MM.1S (cell line): ENCODE measurements at regions not wholly inside any gene's neighbourhood (a gene's known extent, or its start where the extent isn't known, plus 50 kb on each side); places are given as distances from the start of the nearest gene placed in this dataset.

Experiments
- CTCF ChIP-seq: fragments of 300-600 bp; sonication (generic); IDR thresholded peaks from 2 replicates; pipeline ENCODE4 v1.5.1; 2016; ENCODE audit warnings: antibody characterized with exemption, low read length, mixed read lengths
- EZH2 ChIP-seq: fragments of 300-600 bp; sonication (generic); optimal IDR thresholded peaks from 2 replicates; pipeline ENCODE3; 2017; ENCODE audit warnings: low read depth, mild to moderate bottlenecking, antibody characterized with exemption, low read length, mixed read lengths
- EZH2phosphoT487 ChIP-seq: fragments of 300-600 bp; sonication (generic); IDR thresholded peaks from 2 replicates; pipeline ENCODE4 v1.6.1; 2018; ENCODE audit warnings: antibody characterized with exemption, low read length

DNA sequence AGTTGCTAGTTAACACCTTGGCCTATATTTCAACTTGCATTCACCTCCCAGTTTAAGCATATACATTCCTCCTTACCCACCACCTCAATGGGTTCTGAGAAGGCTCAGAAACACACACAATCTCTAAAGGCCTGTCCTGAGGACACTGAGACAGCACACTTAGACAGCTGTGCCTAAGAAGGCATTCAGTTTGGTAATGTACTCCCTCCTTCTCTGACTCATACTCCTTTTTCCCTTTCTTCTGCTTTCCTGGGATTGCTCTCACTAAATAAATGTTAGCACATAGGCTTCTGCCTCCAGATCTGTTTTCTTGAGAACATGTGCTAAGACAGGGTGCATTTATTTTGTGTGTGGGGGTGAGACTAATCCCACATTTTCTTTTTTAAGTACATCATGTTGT lies 456.8 kb upstream of the CDH6 start:
- TF ChIP-seq CTCF (no peak), EZH2 (no peak), EZH2phosphoT487 (no peak)
